G401 (cell line): ENCODE measurements at regions not wholly inside any gene's neighbourhood (a gene's known extent, or its start where the extent isn't known, plus 50 kb on each side); places are given as distances from the start of the nearest gene placed in this dataset.

ENCODE experiments used
- DNase-seq: peaks from one replicate; pipeline ENCODE4 v3.0.0-alpha.2; 2015; ENCODE audit warnings: low spot score
- in situ Hi-C: cut with HindIII; loops from 2 replicates; pipeline ENCODE4 v1.10.0; 2016; ENCODE audit warnings: low sequenced_read_pairs, mixed read lengths

- in situ Hi-C loops, result no loop called here
- no peak for DNase-seq
Observed at GRCh38 chr10:84763965-84764364, 435.6 kb downstream of the CCSER2 start.

- DNase-seq, result no peak
- in situ Hi-C loops, result no loop called here
Observed at GRCh38 chr10:84765086-84765485, 436.7 kb downstream of the CCSER2 start.

- DNase-seq, result no peak
- in situ Hi-C loops, result no loop called here
Observed at GRCh38 chr10:84765656-84766055, 437.3 kb downstream of the CCSER2 start.

GRCh38 chr10:84766923-84767322 is 438.5 kb downstream of the CCSER2 start:
- DNase-seq, result no peak
- in situ Hi-C loops, result no loop called here

GRCh38 chr10:84768132-84768531 is 439.7 kb downstream of the CCSER2 start:
- in situ Hi-C loops, result no loop called here

GRCh38 chr10:84770824-84771223 is 442.4 kb downstream of the CCSER2 start:
- in situ Hi-C loops, result no loop called here
- no peak for DNase-seq

More at GRCh38 chr10:84768132-84768531, 439.7 kb downstream of the CCSER2 start:
- DNase-seq, result no peak

- in situ Hi-C loops, result no loop called here
- peak; percentile 43 for DNase-seq
Observed at GRCh38 chr10:84783386-84783785, 455.0 kb downstream of the CCSER2 start.

- in situ Hi-C loops, result no loop called here
- DNase-seq, result no peak
Observed at GRCh38 chr10:84783909-84784308, 455.5 kb downstream of the CCSER2 start.

- in situ Hi-C loops, result no loop called here
- DNase-seq, result no peak
Observed at GRCh38 chr10:84784749-84785148, 456.4 kb downstream of the CCSER2 start.

- in situ Hi-C loops, result no loop called here
- DNase-seq, result no peak
Observed at GRCh38 chr10:84789026-84789425, 460.6 kb downstream of the CCSER2 start.

- in situ Hi-C loops, result no loop called here
- DNase-seq, result no peak
Observed at GRCh38 chr10:84798312-84798711, 469.9 kb downstream of the CCSER2 start.

- DNase-seq, result no peak
- in situ Hi-C loops, result no loop called here
Observed at GRCh38 chr10:84801156-84801555, 472.8 kb downstream of the CCSER2 start.

GRCh38 chr10:84801916-84802315 is 473.5 kb downstream of the CCSER2 start:
- no peak for DNase-seq

GRCh38 chr10:84805149-84805548 is 476.8 kb downstream of the CCSER2 start:
- in situ Hi-C loops, result no loop called here
- no peak for DNase-seq

More at GRCh38 chr10:84801916-84802315, 473.5 kb downstream of the CCSER2 start:
- in situ Hi-C loops, result no loop called here

GRCh38 chr10:84811113-84811512 is 482.7 kb downstream of the CCSER2 start:
- in situ Hi-C loops, result no loop called here

GRCh38 chr10:84818961-84819360 is 490.6 kb downstream of the CCSER2 start:
- in situ Hi-C loops, result no loop called here
- peak; percentile 45 for DNase-seq

More at GRCh38 chr10:84811113-84811512, 482.7 kb downstream of the CCSER2 start:
- no peak for DNase-seq

- peak; percentile 69 for DNase-seq
- in situ Hi-C loops, result no loop called here
Observed at GRCh38 chr10:84820120-84820519, 491.7 kb downstream of the CCSER2 start.

GRCh38 chr10:84820596-84820995 is 492.2 kb downstream of the CCSER2 start:
- in situ Hi-C loops, result no loop called here
- DNase-seq, result peak; percentile 91

GRCh38 chr10:84822931-84823630 is 494.7 kb downstream of the CCSER2 start:
- peak; percentile 95 for DNase-seq
- in situ Hi-C loops, result no loop called here

GRCh38 chr10:84824525-84824924 is 496.1 kb downstream of the CCSER2 start:
- no peak for DNase-seq
- in situ Hi-C loops, result no loop called here

- in situ Hi-C loops, result no loop called here
- no peak for DNase-seq
Observed at GRCh38 chr10:84825330-84825729, 496.9 kb downstream of the CCSER2 start.
